HG03064 (cell line): ENCODE measurements at regions not wholly inside any gene's neighbourhood (a gene's known extent, or its start where the extent isn't known, plus 50 kb on each side); places are given as distances from the start of the nearest gene placed in this dataset.
"Not testable (repeated sequence)": the region's sequence is repeated elsewhere in the genome, so short reads cannot be mapped to it uniquely, and the experiment has no call there.

ENCODE experiments used
- ATAC-seq: cut with Tn5 transposase; IDR thresholded peaks from one replicate; pipeline ENCODE4 v1.9.1; 2021; ENCODE audit warnings: low read depth; ENCODE audit not compliant: unreplicated experiment

- no peak for ATAC-seq
Observed at GRCh38 chr5:115469904-115470516, 74.6 kb downstream of the FEM1C start.

GRCh38 chr5:115467628-115468027 is 76.9 kb downstream of the FEM1C start:
- no peak for ATAC-seq

GRCh38 chr5:115465431-115465830 is 79.1 kb downstream of the FEM1C start:
- no peak for ATAC-seq

GRCh38 chr5:115463983-115464382 is 80.6 kb downstream of the FEM1C start:
- no peak for ATAC-seq

GRCh38 chr5:115461506-115462290 is 82.9 kb downstream of the FEM1C start:
- no peak for ATAC-seq

GRCh38 chr5:115461093-115461492 is 83.5 kb downstream of the FEM1C start:
- ATAC-seq = no peak

GRCh38 chr5:115460472-115460871 is 84.1 kb downstream of the FEM1C start:
- ATAC-seq = peak; percentile 63

- ATAC-seq = no peak
Observed at GRCh38 chr5:115459855-115460341, 84.7 kb downstream of the FEM1C start.

GRCh38 chr5:115458416-115458815 is 86.2 kb downstream of the FEM1C start:
- ATAC-seq = no peak

- ATAC-seq = no peak
Observed at GRCh38 chr5:115458003-115458409, 86.6 kb downstream of the FEM1C start.

- no peak for ATAC-seq
Observed at GRCh38 chr5:115457571-115457970, 87.0 kb downstream of the FEM1C start.

GRCh38 chr5:115456539-115457040 is 88.0 kb downstream of the FEM1C start:
- ATAC-seq = no peak

- ATAC-seq = no peak
Observed at GRCh38 chr5:115456056-115456455, 88.5 kb downstream of the FEM1C start.

- no peak for ATAC-seq
Observed at GRCh38 chr5:115455301-115455707, 89.3 kb downstream of the FEM1C start.

- no peak for ATAC-seq
Observed at GRCh38 chr5:115453391-115454095, 91.0 kb downstream of the FEM1C start.

- no peak for ATAC-seq
Observed at GRCh38 chr5:115452536-115453235, 91.9 kb downstream of the FEM1C start.

- no peak for ATAC-seq
Observed at GRCh38 chr5:115452083-115452482, 92.5 kb downstream of the FEM1C start.

- no peak for ATAC-seq
Observed at GRCh38 chr5:115450741-115451140, 93.8 kb downstream of the FEM1C start.

- ATAC-seq = not testable (repeated sequence)
Observed at GRCh38 chr5:115448630-115449029, 95.9 kb downstream of the FEM1C start.

GRCh38 chr5:115440782-115441451 is 103.7 kb downstream of the FEM1C start:
- no peak for ATAC-seq
